ENCODE measurements at regions not wholly inside any gene's neighbourhood (a gene's known extent, or its start where the extent isn't known, plus 50 kb on each side); places are given as distances from the start of the nearest gene placed in this dataset.

GRCh38 chr14:99011385-99011784 is 260.6 kb downstream of the BCL11B start:
- H3K4me3 Mint-ChIP-seq: no peak overlapping the region
- H3K36me3 Mint-ChIP-seq: no peaks in the 10 kb centered on the region
- ATAC-seq: no peak
- H3K4me1 Mint-ChIP-seq (ENCODE audit: low read depth in 2 of 2): peaks cover 0 to 5% of the 10 kb centered on the region in 2 donors
- no peak for DNase-seq (ENCODE audit: low spot score)
- H3K27ac Mint-ChIP-seq: no peak overlapping the region
- no peaks in the 10 kb centered on the region for H3K27me3 Mint-ChIP-seq
- H3K9me3 Mint-ChIP-seq: no peaks in the 10 kb centered on the region

GRCh38 chr14:99012703-99013102 is 259.3 kb downstream of the BCL11B start:
- H3K27ac Mint-ChIP-seq: no peak overlapping the region
- H3K27me3 Mint-ChIP-seq: no peaks in the 10 kb centered on the region
- H3K9me3 Mint-ChIP-seq: no peaks in the 10 kb centered on the region

GRCh38 chr14:99015833-99016232 is 256.2 kb downstream of the BCL11B start:
- Mint-ChIP-seq H3K4me1 (ENCODE audit: low read depth in 2 of 2) (peaks cover 0 to 5% of the 10 kb centered on the region in 2 donors), H3K36me3 (no peaks in the 10 kb centered on the region)

More at GRCh38 chr14:99012703-99013102, 259.3 kb downstream of the BCL11B start:
- Mint-ChIP-seq H3K4me3 (no peak overlapping the region), H3K4me1 (ENCODE audit: low read depth in 2 of 2) (peaks cover 0 to 5% of the 10 kb centered on the region in 2 donors), H3K36me3 (no peaks in the 10 kb centered on the region)
- peak in 1 of 2 donors; percentile 30 for ATAC-seq
- no peak for DNase-seq (ENCODE audit: low spot score)

GRCh38 chr14:99023371-99023770 is 248.6 kb downstream of the BCL11B start:
- no peak for ATAC-seq
- peaks cover 5% of the 10 kb centered on the region for H3K9me3 Mint-ChIP-seq
- DNase-seq (ENCODE audit: low spot score): no peak
- H3K4me3 Mint-ChIP-seq: no peak overlapping the region
- no peak overlapping the region for H3K27ac Mint-ChIP-seq
- H3K27me3 Mint-ChIP-seq: peaks cover 0 to 2% of the 10 kb centered on the region in 2 donors
- H3K4me1 Mint-ChIP-seq (ENCODE audit: low read depth in 2 of 2): peaks cover 9 to 18% of the 10 kb centered on the region in 2 donors
- H3K36me3 Mint-ChIP-seq: peaks cover 6% of the 10 kb centered on the region

More at GRCh38 chr14:99015833-99016232, 256.2 kb downstream of the BCL11B start:
- ATAC-seq (peak; percentile 34 to 37), DNase-seq (ENCODE audit: low spot score) (no peak)
- H3K9me3 Mint-ChIP-seq: no peaks in the 10 kb centered on the region
- no peak overlapping the region for H3K4me3 Mint-ChIP-seq
- no peaks in the 10 kb centered on the region for H3K27me3 Mint-ChIP-seq
- no peak overlapping the region for H3K27ac Mint-ChIP-seq

GRCh38 chr14:99024926-99025325 is 247.1 kb downstream of the BCL11B start:
- Mint-ChIP-seq H3K4me1 (ENCODE audit: low read depth in 2 of 2) (peaks cover 9 to 18% of the 10 kb centered on the region in 2 donors), H3K4me3 (no peak overlapping the region), H3K27me3 (peaks cover 0 to 2% of the 10 kb centered on the region in 2 donors), H3K9me3 (peaks cover 5% of the 10 kb centered on the region), H3K36me3 (peaks cover 6% of the 10 kb centered on the region), H3K27ac (no peak overlapping the region)
- ATAC-seq: no peak
- no peak for DNase-seq (ENCODE audit: low spot score)

- H3K4me3 Mint-ChIP-seq: no peak overlapping the region
- H3K4me1 Mint-ChIP-seq (ENCODE audit: low read depth in 2 of 2): peaks cover 9 to 18% of the 10 kb centered on the region in 2 donors
- H3K27me3 Mint-ChIP-seq: peaks cover 0 to 2% of the 10 kb centered on the region in 2 donors
- H3K27ac Mint-ChIP-seq: no peak overlapping the region
- DNase-seq (ENCODE audit: low spot score): no peak
- peaks cover 6% of the 10 kb centered on the region for H3K36me3 Mint-ChIP-seq
- H3K9me3 Mint-ChIP-seq: peaks cover 5% of the 10 kb centered on the region
- ATAC-seq: no peak
Observed at GRCh38 chr14:99025418-99025817, 246.6 kb downstream of the BCL11B start.

- ATAC-seq (peak; percentile 40 to 41), DNase-seq (ENCODE audit: low spot score) (no peak)
- H3K36me3 Mint-ChIP-seq: peaks cover 6% of the 10 kb centered on the region
- peaks cover 0 to 2% of the 10 kb centered on the region in 2 donors for H3K27me3 Mint-ChIP-seq
- no peak overlapping the region for H3K4me3 Mint-ChIP-seq
- no peak overlapping the region for H3K27ac Mint-ChIP-seq
- peaks cover 5% of the 10 kb centered on the region for H3K9me3 Mint-ChIP-seq
- H3K4me1 Mint-ChIP-seq (ENCODE audit: low read depth in 2 of 2): peaks cover 9 to 18% of the 10 kb centered on the region in 2 donors
Observed at GRCh38 chr14:99026471-99026870, 245.5 kb downstream of the BCL11B start.

- DNase-seq (ENCODE audit: low spot score): no peak
- Mint-ChIP-seq H3K36me3 (peaks cover 6% of the 10 kb centered on the region), H3K27me3 (peaks cover 0 to 2% of the 10 kb centered on the region in 2 donors), H3K27ac (no peak overlapping the region), H3K9me3 (peaks cover 5% of the 10 kb centered on the region), H3K4me3 (no peak overlapping the region), H3K4me1 (ENCODE audit: low read depth in 2 of 2) (peaks cover 7 to 9% of the 10 kb centered on the region in 2 donors)
- no peak for ATAC-seq
Observed at GRCh38 chr14:99028041-99028440, 244.0 kb downstream of the BCL11B start.

GRCh38 chr14:99028521-99028920 is 243.5 kb downstream of the BCL11B start:
- no peak for ATAC-seq
- peaks cover 0 to 2% of the 10 kb centered on the region in 2 donors for H3K27me3 Mint-ChIP-seq
- peaks cover 5% of the 10 kb centered on the region for H3K9me3 Mint-ChIP-seq
- no peak overlapping the region for H3K4me3 Mint-ChIP-seq
- peaks cover 7 to 9% of the 10 kb centered on the region in 2 donors for H3K4me1 Mint-ChIP-seq (ENCODE audit: low read depth in 2 of 2)
- no peak for DNase-seq (ENCODE audit: low spot score)
- peaks cover 6% of the 10 kb centered on the region for H3K36me3 Mint-ChIP-seq
- no peak overlapping the region for H3K27ac Mint-ChIP-seq

- Mint-ChIP-seq H3K27me3 (peaks cover 0 to 2% of the 10 kb centered on the region in 2 donors), H3K27ac (no peak overlapping the region), H3K9me3 (peaks cover 5% of the 10 kb centered on the region), H3K4me1 (ENCODE audit: low read depth in 2 of 2) (peaks cover 7 to 9% of the 10 kb centered on the region in 2 donors), H3K4me3 (no peak overlapping the region), H3K36me3 (peaks cover 6% of the 10 kb centered on the region)
- no peak for DNase-seq (ENCODE audit: low spot score)
- no peak for ATAC-seq
Observed at GRCh38 chr14:99029145-99029915, 242.7 kb downstream of the BCL11B start.

- H3K27ac Mint-ChIP-seq: no peak overlapping the region
- H3K27me3 Mint-ChIP-seq: peaks cover under 1 to 8% of the 10 kb centered on the region in 2 donors
- peaks cover 5% of the 10 kb centered on the region for H3K9me3 Mint-ChIP-seq
- peaks cover 7 to 9% of the 10 kb centered on the region in 2 donors for H3K4me1 Mint-ChIP-seq (ENCODE audit: low read depth in 2 of 2)
- DNase-seq (ENCODE audit: low spot score): no peak
- H3K36me3 Mint-ChIP-seq: peaks cover 6% of the 10 kb centered on the region
- ATAC-seq: no peak
- H3K4me3 Mint-ChIP-seq: no peak overlapping the region
Observed at GRCh38 chr14:99029916-99030305, 242.1 kb downstream of the BCL11B start.

- Mint-ChIP-seq H3K4me3 (no peak overlapping the region), H3K36me3 (peaks cover 6% of the 10 kb centered on the region), H3K4me1 (ENCODE audit: low read depth in 2 of 2) (peaks cover 7 to 9% of the 10 kb centered on the region in 2 donors), H3K9me3 (peaks cover 5% of the 10 kb centered on the region), H3K27ac (no peak overlapping the region), H3K27me3 (peaks cover 5 to 12% of the 10 kb centered on the region in 2 donors)
- no peak for DNase-seq (ENCODE audit: low spot score)
- ATAC-seq: no peak
Observed at GRCh38 chr14:99030454-99030853, 241.5 kb downstream of the BCL11B start.

GRCh38 chr14:99032759-99033158 is 239.2 kb downstream of the BCL11B start:
- Mint-ChIP-seq H3K9me3 (no peaks in the 10 kb centered on the region), H3K36me3 (no peaks in the 10 kb centered on the region), H3K4me1 (ENCODE audit: low read depth in 2 of 2) (peaks cover 0 to 6% of the 10 kb centered on the region in 2 donors), H3K27me3 (peaks cover 5 to 18% of the 10 kb centered on the region in 2 donors), H3K27ac (no peak overlapping the region), H3K4me3 (no peak overlapping the region)
- no peak for DNase-seq (ENCODE audit: low spot score)
- no peak for ATAC-seq

GRCh38 chr14:99033951-99034350 is 238.0 kb downstream of the BCL11B start:
- Mint-ChIP-seq H3K36me3 (no peaks in the 10 kb centered on the region), H3K9me3 (no peaks in the 10 kb centered on the region), H3K4me1 (ENCODE audit: low read depth in 2 of 2) (peaks cover 0 to 6% of the 10 kb centered on the region in 2 donors), H3K27ac (no peak overlapping the region), H3K27me3 (peaks cover 5 to 18% of the 10 kb centered on the region in 2 donors), H3K4me3 (no peak overlapping the region)
- DNase-seq (ENCODE audit: low spot score) (no peak), ATAC-seq (no peak)

All from natural killer cell treated with Interleukin-12 subunit alpha and Interleukin-12 subunit beta and Interleukin-15 and Interleukin-18, amount 100 ng/mL, for 72 hours (primary cell).